ENCODE measurements at regions not wholly inside any gene's neighbourhood (a gene's known extent, or its start where the extent isn't known, plus 50 kb on each side); places are given as distances from the start of the nearest gene placed in this dataset.

DNA sequence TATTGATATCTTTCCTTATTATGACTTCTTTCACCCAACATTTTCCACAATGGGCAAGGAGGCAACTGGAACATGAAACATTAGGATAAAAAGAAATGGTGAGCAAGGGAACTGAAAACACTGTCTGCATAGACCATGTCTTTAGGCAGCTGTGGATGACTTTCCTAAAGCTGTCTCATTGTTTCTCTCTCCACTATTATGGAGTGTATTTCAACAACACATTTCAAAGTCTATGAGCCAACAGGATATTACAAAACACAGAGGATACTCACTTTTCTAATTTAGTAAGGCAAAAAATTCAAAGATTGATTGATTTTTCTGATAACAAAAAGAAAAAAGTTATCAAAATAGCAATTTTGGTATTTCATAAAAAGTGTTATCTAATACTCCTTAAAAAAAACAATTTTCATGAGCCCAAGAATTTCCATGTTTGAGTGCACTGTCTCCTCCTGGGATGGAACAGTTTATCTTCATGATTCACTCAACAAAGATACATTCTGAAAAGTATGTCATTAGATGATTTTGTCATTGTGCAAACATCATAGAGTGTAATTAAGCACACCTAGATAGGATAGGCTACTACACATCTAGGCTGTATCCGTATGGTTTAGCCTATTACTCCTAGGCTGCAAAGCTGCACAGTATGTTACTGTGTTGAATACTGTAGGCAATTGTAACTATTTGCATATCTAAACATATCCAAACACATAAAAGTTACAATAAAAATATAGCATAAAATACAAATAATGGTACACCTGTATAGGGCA is 1568.4 kb downstream of the SLITRK5 start:
- no peak for TF ChIP-seq GATA3 (IDR thresholded peaks at IDR 0.05; ENCODE audit: low read depth, low read length)
- TF ChIP-seq GATA2 (IDR thresholded peaks at IDR 0.05; ENCODE audit: low read depth, low read length): no peak

All from SH-SY5Y (cell line).